HEK293 (cell line): ENCODE measurements at regions not wholly inside any gene's neighbourhood (a gene's known extent, or its start where the extent isn't known, plus 50 kb on each side); places are given as distances from the start of the nearest gene placed in this dataset.

ENCODE experiments used
- CTCF ChIA-PET: fragments of 350-600 bp; formaldehyde crosslinking; extraction: SDS; loops from one replicate; lab custom pipeline; 2021; ENCODE audit warnings: antibody characterized with exemption; lab: Yijun Ruan, JAX
- POLR2A ChIA-PET: fragments of 300-600 bp; formaldehyde crosslinking; extraction: SDS; loops from one replicate; lab custom pipeline; 2020; ENCODE audit warnings: antibody characterized with exemption, inconsistent platforms; lab: Yijun Ruan, JAX
- H3K27ac ChIP-seq: fragments of 200-500 bp; sonication (Bioruptor generic); 2 replicates; pipeline ENCODE4 v1.5.1; 2014; ENCODE audit warnings: low read depth, low read length, control low read depth, inconsistent platforms; ENCODE audit errors: extremely low read depth
- H3K36me3 ChIP-seq, 2 experiments: fragments of 200-500 bp in 1 of 2; sonication (Bioruptor generic) in 1 of 2; 1 replicate in 1 of 2; 2 replicates in 1 of 2; pipeline ENCODE4 v1.5.1; 2014 to 2017; ENCODE audit warnings: inconsistent platforms in 2 of 2, low read length in 2 of 2; ENCODE audit not compliant: control insufficient read depth in 2 of 2, insufficient read depth in 1 of 2
- H3K4me1 ChIP-seq: fragments of 200-500 bp; sonication (Bioruptor generic); 2 replicates; pipeline ENCODE4 v1.5.1; 2014; ENCODE audit warnings: mild to moderate bottlenecking, low read length, inconsistent platforms; ENCODE audit not compliant: control insufficient read depth, insufficient read depth
- H3K4me3 ChIP-seq: 2 replicates; pipeline ENCODE4 v1.5.1; 2011; ENCODE audit warnings: low read depth, mild to moderate bottlenecking, control low read depth, low read length, moderate library complexity
- H3K9me3 ChIP-seq: fragments of 200-500 bp; sonication (Bioruptor generic); 2 replicates; pipeline ENCODE4 v1.5.1; 2014; ENCODE audit warnings: low read depth, low read length, inconsistent platforms; ENCODE audit not compliant: control insufficient read depth, insufficient read depth
- HOXD13 ChIP-seq: sonication (generic); formaldehyde crosslinking; IDR thresholded peaks from 2 replicates; pipeline ENCODE4 v1.8.0; 2022; ENCODE audit warnings: missing genetic modification reagents, borderline replicate concordance
- SALL2 ChIP-seq: fragments of 450-650 bp; formaldehyde crosslinking; IDR thresholded peaks from 2 replicates; pipeline ENCODE4 v1.5.0; 2017; ENCODE audit warnings: missing biosample characterization, mild to moderate bottlenecking, missing genetic modification characterization, borderline replicate concordance
- SP2 ChIP-seq: fragments of 450-650 bp; formaldehyde crosslinking; IDR thresholded peaks from 2 replicates; pipeline ENCODE4 v1.5.1; 2016; ENCODE audit warnings: missing biosample characterization, missing genetic modification characterization
- ZBTB11 ChIP-seq: fragments of 450-650 bp; formaldehyde crosslinking; conservative IDR thresholded peaks from 2 replicates; pipeline ENCODE4 v1.5.1; 2016; ENCODE audit warnings: low read depth, missing biosample characterization, missing genetic modification characterization
- ZBTB44 ChIP-seq: fragments of 450-650 bp; IDR thresholded peaks from 2 replicates; pipeline ENCODE4 v1.5.1; 2018; ENCODE audit warnings: missing biosample characterization, mild to moderate bottlenecking, missing genetic modification characterization
- ZBTB7A ChIP-seq: fragments of 450-650 bp; formaldehyde crosslinking; IDR thresholded peaks from 2 replicates; pipeline ENCODE4 v1.5.1; 2016; ENCODE audit warnings: low read depth, missing biosample characterization, missing genetic modification characterization
- ZBTB8A ChIP-seq: fragments of 450-650 bp; formaldehyde crosslinking; IDR thresholded peaks from 2 replicates; pipeline ENCODE4 v1.5.1; 2016; ENCODE audit warnings: missing biosample characterization, missing genetic modification characterization
- ZNF157 ChIP-seq: fragments of 450-650 bp; formaldehyde crosslinking; IDR thresholded peaks from 2 replicates; pipeline ENCODE4 v1.5.1; 2016; ENCODE audit warnings: missing biosample characterization, missing genetic modification characterization
- ZNF23 ChIP-seq: fragments of 450-650 bp; formaldehyde crosslinking; IDR thresholded peaks from 2 replicates; pipeline ENCODE4 v1.5.1; 2016; ENCODE audit warnings: missing biosample characterization, missing genetic modification characterization, borderline replicate concordance
- ZNF341 ChIP-seq: fragments of 450-650 bp; formaldehyde crosslinking; IDR thresholded peaks from 2 replicates; pipeline ENCODE4; 2016; ENCODE audit warnings: low read depth, missing biosample characterization, missing genetic modification characterization
- ZNF548 ChIP-seq: fragments of 450-650 bp; formaldehyde crosslinking; IDR thresholded peaks from 2 replicates; pipeline ENCODE4 v1.5.1; 2016; ENCODE audit warnings: missing biosample characterization, missing genetic modification characterization
- ZNF585B ChIP-seq: fragments of 450-650 bp; formaldehyde crosslinking; IDR thresholded peaks from 2 replicates; pipeline ENCODE4 v1.5.1; 2016; ENCODE audit warnings: missing biosample characterization, missing genetic modification characterization
- ZNF621 ChIP-seq: fragments of 450-650 bp; formaldehyde crosslinking; IDR thresholded peaks from 2 replicates; pipeline ENCODE4 v1.5.1; 2017; ENCODE audit warnings: missing biosample characterization, missing genetic modification characterization
- ZNF626 ChIP-seq: fragments of 450-650 bp; sonication (Bioruptor Pico); formaldehyde crosslinking; IDR thresholded peaks from 2 replicates; pipeline ENCODE4 v1.5.1; 2018; ENCODE audit warnings: missing biosample characterization, missing genetic modification characterization, inconsistent platforms
- ZNF692 ChIP-seq: fragments of 450-650 bp; formaldehyde crosslinking; IDR thresholded peaks from 2 replicates; pipeline ENCODE4 v1.5.1; 2016; ENCODE audit warnings: missing biosample characterization, missing genetic modification characterization
- ZNF792 ChIP-seq: fragments of 450-650 bp; formaldehyde crosslinking; IDR thresholded peaks from 2 replicates; pipeline ENCODE4 v1.5.1; 2016; ENCODE audit warnings: missing biosample characterization, missing genetic modification characterization
- ZNF830 ChIP-seq: fragments of 450-650 bp; IDR thresholded peaks from 2 replicates; pipeline ENCODE4 v1.5.0; 2018; ENCODE audit warnings: missing biosample characterization, missing genetic modification characterization, low read depth, mild to moderate bottlenecking, moderate library complexity
- ZSCAN5A ChIP-seq: fragments of 450-650 bp; formaldehyde crosslinking; IDR thresholded peaks from 2 replicates; pipeline ENCODE4 v1.5.1; 2016; ENCODE audit warnings: missing biosample characterization, missing genetic modification characterization

- CTCF ChIA-PET, result no interaction called here
- POLR2A ChIA-PET, result no interaction called here
- Histone ChIP-seq H3K4me1 (no peaks in the 10 kb centered on the region), H3K36me3 (no peaks in the 10 kb centered on the region), H3K4me3 (no peak overlapping the region), H3K27ac (no peak overlapping the region), H3K9me3 (no peaks in the 10 kb centered on the region)
- no peak for TF ChIP-seq ZNF621 (tag by site-specific recombination)
Observed at GRCh38 chr5:159422910-159423309, 92.6 kb upstream of the IL12B start.

- CTCF ChIA-PET, result no interaction called here
- Histone ChIP-seq H3K4me1 (no peaks in the 10 kb centered on the region), H3K9me3 (no peaks in the 10 kb centered on the region)
- TF ChIP-seq ZBTB11 (tag by site-specific recombination), result no peak
- no peak for TF ChIP-seq HOXD13 (CRISPR knock-in tag)
- no peak for TF ChIP-seq ZBTB44 (tag by site-specific recombination)
- no peak for TF ChIP-seq ZBTB7A (tag by site-specific recombination)
- TF ChIP-seq, all 188 proteins: peak for 0
- no peaks in the 10 kb centered on the region for H3K36me3 ChIP-seq
- H3K27ac ChIP-seq, result no peak overlapping the region
- no peak overlapping the region for H3K4me3 ChIP-seq
- POLR2A ChIA-PET, result no interaction called here
Observed at GRCh38 chr5:159424123-159424522, 93.8 kb upstream of the IL12B start.

- no peak for TF ChIP-seq ZNF341 (tag by site-specific recombination)
- TF ChIP-seq, all 188 proteins: peak for 0
- ChIA-PET POLR2A (no interaction called here), CTCF (no interaction called here)
- Histone ChIP-seq H3K4me3 (no peak overlapping the region), H3K9me3 (no peaks in the 10 kb centered on the region), H3K36me3 (no peaks in the 10 kb centered on the region), H3K27ac (no peak overlapping the region), H3K4me1 (no peaks in the 10 kb centered on the region)
Observed at GRCh38 chr5:159426694-159427093, 96.4 kb upstream of the IL12B start.

GRCh38 chr5:159427180-159428012 is 97.1 kb upstream of the IL12B start:
- Histone ChIP-seq H3K27ac (no peak overlapping the region), H3K36me3 (no peaks in the 10 kb centered on the region), H3K4me3 (no peak overlapping the region), H3K9me3 (no peaks in the 10 kb centered on the region), H3K4me1 (no peaks in the 10 kb centered on the region)
- ChIA-PET CTCF (interaction anchor here (0.6 kb wide), 1 partner anchor 336 kb away, joined by 4 read pairs; no protein-coding TSS in a partner anchor), POLR2A (no interaction called here)
- TF ChIP-seq ZNF830 (tag by site-specific recombination) (no peak), ZNF23 (tag by site-specific recombination) (no peak), ZNF792 (tag by site-specific recombination) (no peak), ZNF626 (tag by site-specific recombination) (no peak), SP2 (tag by site-specific recombination) (no peak), ZNF548 (tag by site-specific recombination) (no peak), ZNF692 (tag by site-specific recombination) (no peak), ZSCAN5A (tag by site-specific recombination) (no peak), ZNF585B (tag by site-specific recombination) (no peak), SALL2 (tag by site-specific recombination) (no peak), ZBTB8A (tag by site-specific recombination) (no peak), ZNF157 (tag by site-specific recombination) (no peak)
